ENCODE measurements at regions not wholly inside any gene's neighbourhood (a gene's known extent, or its start where the extent isn't known, plus 50 kb on each side); places are given as distances from the start of the nearest gene placed in this dataset.

DNA sequence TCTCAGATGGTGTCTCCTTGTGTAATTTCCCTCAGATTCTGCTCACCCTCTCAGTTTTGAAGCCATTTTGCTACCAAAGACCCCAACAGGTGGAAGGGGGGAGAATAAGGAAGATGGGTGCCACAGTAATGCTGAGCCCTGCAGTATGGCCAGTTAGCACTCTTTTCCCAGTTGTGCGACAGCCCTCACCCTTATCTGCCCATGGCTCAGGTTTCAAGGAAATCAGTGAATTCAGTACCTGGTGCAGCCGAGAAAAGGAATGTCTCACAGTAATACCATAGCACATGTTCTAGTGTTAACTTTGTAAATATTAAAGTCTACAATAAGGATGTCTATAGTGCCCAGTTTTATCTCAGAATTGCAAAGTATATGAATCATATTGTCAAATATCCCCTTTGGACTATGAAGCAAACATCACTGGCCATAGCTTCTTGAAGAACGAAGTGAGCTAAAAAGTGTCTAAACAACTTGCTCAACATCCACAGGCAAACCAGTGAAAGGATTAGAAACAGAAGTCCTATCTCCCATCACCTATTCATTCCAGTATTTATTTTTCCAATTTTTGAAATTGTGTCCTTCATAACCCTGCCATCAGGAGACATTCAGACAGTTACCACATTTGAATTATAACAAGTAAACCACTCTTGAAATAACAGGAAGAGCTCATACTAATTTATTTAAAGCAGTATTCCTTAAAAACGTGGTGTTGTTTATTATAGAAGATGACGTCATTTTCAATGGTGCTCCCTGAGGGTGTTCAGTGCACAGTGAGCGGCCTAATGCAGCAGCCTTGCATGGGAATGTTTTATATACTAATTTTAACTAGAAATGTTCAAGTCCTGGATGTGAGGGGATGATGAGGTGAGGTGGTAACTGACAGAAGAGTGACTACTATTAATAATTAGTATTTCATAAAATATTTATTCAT is 366.2 kb downstream of the TFAP2A start:
- no peak for DNase-seq (ENCODE audit: low read depth)

DNA sequence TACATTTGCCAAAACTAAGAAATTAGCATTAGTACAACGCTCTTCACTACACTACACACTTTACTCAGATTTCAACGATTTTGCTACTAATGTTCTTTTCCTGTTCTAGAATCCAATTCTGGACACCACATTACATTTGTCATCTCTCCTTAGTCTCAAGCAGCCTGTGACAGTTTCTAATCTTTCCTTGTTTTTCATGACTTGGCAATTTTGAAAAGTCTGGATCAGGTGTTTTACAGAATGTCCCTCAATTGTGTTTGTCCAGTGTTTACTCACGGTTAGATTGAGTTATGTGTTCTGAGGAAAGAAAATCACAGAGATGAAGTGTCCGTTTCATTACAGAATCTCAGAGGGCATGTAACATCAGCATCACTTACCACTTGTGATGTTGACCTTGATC is 372.6 kb downstream of the TFAP2A start:
- DNase-seq (ENCODE audit: low read depth) = no peak

DNA sequence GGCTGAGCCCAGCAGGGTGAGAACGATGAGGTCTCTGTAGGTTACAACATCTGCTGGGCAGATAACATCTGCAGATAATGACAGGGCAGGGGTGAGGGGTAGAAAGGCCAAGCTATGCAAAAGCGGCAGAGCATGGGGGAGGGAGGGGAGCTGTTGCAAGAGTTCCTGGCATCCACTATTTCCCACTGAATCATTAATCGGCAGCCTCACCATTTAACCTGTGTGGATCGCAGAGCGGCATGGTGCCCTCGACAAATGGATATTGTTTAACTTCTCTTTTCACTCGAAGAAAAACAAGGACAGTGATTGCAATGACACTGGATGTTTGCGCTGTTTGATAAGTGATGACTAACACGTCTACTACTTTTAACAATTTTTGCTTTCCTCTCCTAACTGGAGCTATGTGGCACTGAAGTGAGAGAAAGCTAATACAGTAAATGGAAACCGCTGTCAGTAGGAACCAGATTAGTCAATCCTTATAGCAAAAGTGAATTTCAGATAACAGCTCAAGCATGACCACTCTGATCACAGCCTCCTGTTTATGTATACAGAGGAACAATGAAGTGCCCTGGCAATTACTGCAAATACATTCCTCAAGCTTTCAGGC is 381.5 kb downstream of the TFAP2A start:
- DNase-seq (ENCODE audit: low read depth) = no peak

DNA sequence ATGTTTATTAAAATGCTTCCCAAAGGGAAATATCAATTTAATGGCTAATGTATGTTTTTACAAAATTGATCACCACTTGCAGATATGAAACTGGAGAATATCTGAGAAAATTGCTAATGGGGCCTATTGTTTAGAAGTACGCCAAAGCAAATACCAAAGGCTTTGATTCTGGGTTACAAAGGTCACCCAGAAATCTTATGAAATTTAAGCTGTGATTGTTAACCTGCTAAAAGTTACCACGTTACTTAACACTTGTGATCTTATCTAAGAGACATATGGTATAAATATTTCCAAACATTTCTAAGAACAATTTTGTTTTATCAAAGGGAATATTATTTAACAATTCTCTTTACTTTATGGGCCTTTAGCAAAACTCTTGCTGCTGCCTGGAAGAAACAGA is 383.3 kb downstream of the TFAP2A start:
- no peak for DNase-seq (ENCODE audit: low read depth)

DNA sequence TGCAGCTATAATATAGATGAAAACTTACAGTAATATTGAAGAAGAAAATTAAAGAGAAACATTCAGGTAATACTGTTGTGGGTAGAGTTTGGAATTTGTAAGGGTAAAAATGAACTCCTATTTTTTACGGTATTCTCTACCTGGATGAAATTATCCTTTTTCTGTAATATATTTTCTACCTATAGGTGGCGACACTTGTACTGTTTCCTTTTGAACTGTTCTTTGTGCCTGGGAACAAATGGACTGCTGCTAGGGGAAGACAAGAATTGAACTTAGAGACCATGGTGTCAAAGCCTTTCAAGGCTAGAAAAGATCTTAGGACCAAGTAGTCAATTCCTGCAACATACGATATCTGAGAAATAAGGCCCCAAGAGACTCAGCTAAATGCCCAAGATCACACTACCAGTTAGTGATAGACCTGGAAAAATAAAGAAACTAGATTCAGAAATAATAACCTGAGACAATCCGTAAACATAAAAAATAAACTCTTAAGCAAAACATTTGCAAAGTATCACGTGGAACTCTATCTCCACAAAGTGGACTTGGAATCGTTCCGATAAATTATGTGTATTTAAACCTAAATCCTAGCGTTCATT is 383.8 kb downstream of the TFAP2A start:
- no peak for DNase-seq (ENCODE audit: low read depth)

DNA sequence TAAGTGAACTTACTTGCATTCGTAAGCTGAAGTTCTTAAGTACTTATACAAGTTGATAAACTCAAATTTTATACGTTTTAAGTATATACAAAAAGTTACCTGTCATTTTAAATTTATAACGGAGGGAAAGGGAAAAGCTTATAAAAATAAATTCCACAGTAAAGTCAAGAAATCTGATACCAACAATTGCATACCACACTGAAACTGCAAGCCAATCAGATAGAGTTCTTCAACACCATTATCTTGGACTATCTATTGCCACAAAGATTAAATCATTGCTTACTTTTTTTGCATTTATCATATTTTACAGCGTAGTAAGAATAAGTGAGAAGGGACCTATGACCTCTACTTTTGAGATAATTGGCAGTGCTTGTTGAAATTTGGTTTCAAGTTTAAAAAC is 386.7 kb downstream of the TFAP2A start:
- no peak for DNase-seq (ENCODE audit: low read depth)

GRCh38 chr6:10019851-10020250 is 395.0 kb downstream of the TFAP2A start:
- DNase-seq (ENCODE audit: low read depth) = no peak

GRCh38 chr6:10014557-10014956 is 400.3 kb downstream of the TFAP2A start:
- DNase-seq (ENCODE audit: low read depth) = no peak

- no peak for DNase-seq (ENCODE audit: low read depth)
Measured at GRCh38 chr6:10000551-10000950, 414.3 kb downstream of the TFAP2A start.

- no peak for DNase-seq (ENCODE audit: low read depth)
Measured at GRCh38 chr6:9999796-10000195, 415.1 kb downstream of the TFAP2A start.

- no peak for DNase-seq (ENCODE audit: low read depth)
Measured at GRCh38 chr6:9986273-9986672, 428.6 kb downstream of the TFAP2A start.

DNA sequence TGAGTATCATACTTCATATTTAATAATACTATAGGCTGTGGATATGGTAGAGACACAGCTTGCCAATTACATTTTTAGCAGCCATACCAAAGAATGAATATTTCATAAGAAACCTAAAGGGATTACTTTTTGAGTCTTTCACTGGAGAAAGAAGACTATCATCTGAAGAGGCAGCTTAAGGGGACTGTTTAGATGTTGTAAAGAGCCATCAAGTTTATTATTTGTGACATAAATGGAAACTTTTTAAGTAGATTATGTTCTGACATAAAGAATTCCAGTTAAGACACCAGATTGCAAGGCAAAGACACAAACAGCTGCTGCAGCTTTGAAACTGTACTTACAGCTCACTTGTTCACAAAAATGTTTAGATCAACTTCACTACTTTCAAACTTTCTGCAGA is 429.4 kb downstream of the TFAP2A start:
- no peak for DNase-seq (ENCODE audit: low read depth)

GRCh38 chr6:9984607-9985006 is 430.3 kb downstream of the TFAP2A start:
- no peak for DNase-seq (ENCODE audit: low read depth)

DNA sequence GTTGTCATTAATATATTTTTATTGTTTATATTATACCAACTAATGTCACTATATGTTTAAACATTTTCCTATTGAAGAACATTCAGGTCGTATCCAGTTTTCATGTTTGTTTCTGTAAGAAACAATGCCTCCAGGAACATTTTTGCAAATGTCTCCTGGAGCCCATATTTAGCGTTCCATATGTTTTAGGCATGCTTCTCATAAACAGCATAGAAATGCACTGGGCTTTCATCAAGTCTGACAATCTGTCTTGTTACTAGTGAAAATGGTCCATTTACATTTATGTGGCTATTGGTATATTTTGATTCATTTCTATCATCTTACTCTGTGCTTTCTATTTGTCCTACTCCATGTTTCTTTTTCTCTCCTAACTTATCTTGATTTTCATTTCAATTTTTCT is 431.7 kb downstream of the TFAP2A start:
- DNase-seq (ENCODE audit: low read depth) = no peak

- no peak for DNase-seq (ENCODE audit: low read depth)
Measured at GRCh38 chr6:9982215-9982614, 432.7 kb downstream of the TFAP2A start.

GRCh38 chr6:9979996-9980395 is 434.9 kb downstream of the TFAP2A start:
- DNase-seq (ENCODE audit: low read depth) = no peak

DNA sequence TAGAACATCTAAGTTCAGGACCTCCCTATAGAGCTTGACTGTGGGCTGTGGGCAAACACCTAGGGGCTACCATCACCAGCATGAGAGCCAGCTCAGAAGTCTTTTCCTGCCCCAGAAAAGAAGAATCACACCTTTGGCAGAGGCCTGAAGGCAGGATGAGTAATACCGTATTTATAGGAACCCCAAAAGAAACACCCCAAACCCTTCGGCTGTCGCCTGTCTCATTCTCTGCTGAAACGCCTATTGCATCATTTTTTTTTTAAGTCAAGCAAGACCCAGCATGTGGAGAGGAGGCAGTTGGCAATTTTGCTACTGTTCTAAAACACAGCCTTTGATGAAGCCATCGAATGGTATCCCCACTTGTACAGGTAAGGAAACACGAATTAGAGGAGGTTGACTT is 436.4 kb downstream of the TFAP2A start:
- no peak for DNase-seq (ENCODE audit: low read depth)

DNA sequence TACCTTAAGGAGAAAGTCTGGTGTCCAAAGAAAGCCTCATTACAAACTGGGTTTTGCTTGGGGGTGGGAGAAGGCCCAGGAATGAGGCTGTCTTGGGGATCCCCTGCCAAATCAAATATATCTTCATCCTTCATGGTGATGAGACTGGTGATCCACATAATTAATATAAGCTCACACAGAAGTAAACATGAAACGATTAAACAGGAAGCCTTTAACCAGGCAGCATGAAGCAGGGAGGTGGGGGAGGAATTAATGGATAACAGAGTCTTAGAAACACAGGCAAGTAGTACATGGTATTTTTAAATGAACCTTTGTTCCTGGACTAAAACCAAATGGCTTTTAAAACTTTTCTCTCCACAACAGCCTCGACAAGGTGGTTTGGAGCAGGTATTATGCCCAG is 437.5 kb downstream of the TFAP2A start:
- no peak for DNase-seq (ENCODE audit: low read depth)

DNA sequence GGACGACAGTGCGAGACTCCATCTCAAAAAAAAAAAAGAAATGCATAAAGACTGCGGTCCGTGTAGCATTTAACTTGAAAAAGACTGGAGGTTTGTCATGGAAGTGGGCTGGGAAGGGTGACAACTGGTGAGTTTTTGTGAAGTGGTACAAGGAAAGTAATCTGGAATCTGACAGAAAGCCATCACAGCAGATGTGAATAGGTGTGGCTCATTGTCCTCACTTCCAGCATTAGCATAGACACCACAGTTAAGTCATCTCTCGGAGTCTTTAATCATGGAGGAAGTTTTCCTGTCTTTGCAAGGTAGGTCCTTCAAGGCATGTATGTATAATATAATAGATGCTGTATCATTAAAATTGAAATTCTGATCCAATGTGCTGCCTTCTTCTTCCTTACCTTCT is 453.2 kb downstream of the TFAP2A start:
- DNase-seq (ENCODE audit: low read depth) = no peak

DNA sequence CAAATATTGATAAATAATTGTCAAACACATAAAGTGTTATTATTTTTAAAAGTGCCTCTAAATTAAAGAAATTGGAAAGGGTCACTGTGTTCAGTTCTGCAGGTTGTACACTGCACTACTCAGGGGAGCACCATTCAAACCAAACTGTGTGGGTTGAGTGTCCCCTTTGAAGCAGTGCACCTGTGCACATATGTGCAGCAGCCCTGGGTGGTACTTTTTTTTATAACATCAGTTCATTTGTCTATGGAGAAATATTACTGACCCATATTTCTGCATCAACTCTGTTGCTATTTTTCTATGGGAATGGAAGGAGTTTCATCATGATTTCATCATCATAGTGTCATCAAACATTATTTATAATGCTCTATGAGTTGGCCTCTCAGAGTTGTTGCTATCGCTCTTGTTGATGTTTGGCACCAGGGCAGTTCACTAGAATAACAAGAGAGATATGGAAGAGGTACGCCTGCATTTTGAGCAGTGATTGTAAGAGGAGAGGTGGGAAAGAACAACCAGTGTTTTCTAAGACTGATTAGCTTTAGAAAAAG is 457.6 kb downstream of the TFAP2A start:
- no peak for DNase-seq (ENCODE audit: low read depth)

GRCh38 chr6:9948678-9949077 is 466.2 kb downstream of the TFAP2A start:
- no peak for DNase-seq (ENCODE audit: low read depth)

DNA sequence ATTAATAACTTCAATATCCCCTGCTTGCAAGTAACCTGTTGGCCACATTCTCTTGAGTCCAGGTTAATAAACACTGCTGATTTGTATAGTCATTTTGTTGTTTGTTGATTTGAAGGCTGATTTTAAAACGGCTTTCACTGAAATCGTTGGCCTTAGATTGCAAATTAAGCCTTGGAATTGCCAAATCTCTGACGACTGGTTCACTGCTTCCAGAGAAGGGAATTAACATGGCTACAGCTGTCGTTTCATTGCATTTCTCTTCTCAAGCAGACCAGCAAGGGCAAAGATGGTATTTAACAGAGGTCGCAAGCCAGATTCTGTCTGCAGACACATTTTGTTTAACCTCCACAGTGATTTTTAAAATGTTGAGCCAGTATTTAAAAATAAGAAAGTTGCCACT is 470.9 kb downstream of the TFAP2A start:
- no peak for DNase-seq (ENCODE audit: low read depth)

GRCh38 chr6:9943026-9943425 is 471.8 kb downstream of the TFAP2A start:
- no peak for DNase-seq (ENCODE audit: low read depth)
